Mesothelial cell of epicardium (in vitro differentiated cells): ENCODE measurements at regions not wholly inside any gene's neighbourhood (a gene's known extent, or its start where the extent isn't known, plus 50 kb on each side); places are given as distances from the start of the nearest gene placed in this dataset.
A peak's percentile ranks its signal among the peaks of the same experiment; 100 is the strongest.

Experiments used
- DNase-seq, 2 experiments: peaks; one replicate each; pipeline ENCODE4 v3.0.0; 2021; ENCODE audit warnings: low spot score in 2 of 2; ENCODE audit not compliant: unreplicated experiment in 2 of 2
- H3K27ac Mint-ChIP-seq: 2 replicates; pipeline ENCODE4 v1.8.0; 2021; ENCODE audit warnings: mixed read lengths
- H3K27me3 Mint-ChIP-seq: 2 replicates; pipeline ENCODE4 v1.8.0; 2021; ENCODE audit warnings: low read depth, mixed read lengths
- H3K36me3 Mint-ChIP-seq: 2 replicates; pipeline ENCODE4 v1.8.0; 2021; ENCODE audit warnings: mixed read lengths
- H3K4me1 Mint-ChIP-seq: 2 replicates; pipeline ENCODE4 v1.8.0; 2021; ENCODE audit warnings: mixed read lengths
- H3K4me3 Mint-ChIP-seq: 2 replicates; pipeline ENCODE4 v1.8.0; 2021; ENCODE audit warnings: mild to moderate bottlenecking, moderate library complexity, mixed read lengths
- H3K9me3 Mint-ChIP-seq: 2 replicates; pipeline ENCODE4 v1.8.0; 2021; ENCODE audit warnings: mixed read lengths
- CTCF ChIP-seq: fragments of 200-600 bp; sonication (generic); IDR thresholded peaks from one replicate; pipeline ENCODE4 v1.5.0; 2021; ENCODE audit warnings: antibody characterized with exemption; ENCODE audit not compliant: unreplicated experiment

- Mint-ChIP-seq H3K9me3 (peaks cover 4% of the 10 kb centered on the region), H3K4me1 (peaks cover 12% of the 10 kb centered on the region), H3K27ac (no peak overlapping the region), H3K36me3 (no peaks in the 10 kb centered on the region), H3K27me3 (no peaks in the 10 kb centered on the region), H3K4me3 (no peak overlapping the region)
- no peak for DNase-seq
- TF ChIP-seq CTCF: no peak
These were observed 879.7 kb upstream of the GJE1 start for GRCh38 chr6:141252828-141253608.

- H3K9me3 Mint-ChIP-seq: peaks cover under 1% of the 10 kb centered on the region
- H3K4me1 Mint-ChIP-seq: peaks cover 12% of the 10 kb centered on the region
- no peak for DNase-seq
- H3K27me3 Mint-ChIP-seq: no peaks in the 10 kb centered on the region
- H3K27ac Mint-ChIP-seq: peak overlapping the region; percentile 22
- no peak overlapping the region for H3K4me3 Mint-ChIP-seq
- no peaks in the 10 kb centered on the region for H3K36me3 Mint-ChIP-seq
- TF ChIP-seq CTCF: no peak
These were observed 881.4 kb upstream of the GJE1 start for GRCh38 chr6:141251286-141251685.

GRCh38 chr6:141248021-141248799 is 884.5 kb upstream of the GJE1 start:
- no peak overlapping the region for H3K4me3 Mint-ChIP-seq
- H3K27me3 Mint-ChIP-seq: no peaks in the 10 kb centered on the region
- H3K36me3 Mint-ChIP-seq: no peaks in the 10 kb centered on the region
- no peak for DNase-seq
- peaks cover 16% of the 10 kb centered on the region for H3K4me1 Mint-ChIP-seq
- no peak for TF ChIP-seq CTCF
- no peak overlapping the region for H3K27ac Mint-ChIP-seq
- no peaks in the 10 kb centered on the region for H3K9me3 Mint-ChIP-seq

- Mint-ChIP-seq H3K4me3 (no peak overlapping the region), H3K27me3 (no peaks in the 10 kb centered on the region), H3K27ac (no peak overlapping the region), H3K9me3 (no peaks in the 10 kb centered on the region), H3K4me1 (peaks cover 10% of the 10 kb centered on the region), H3K36me3 (no peaks in the 10 kb centered on the region)
- DNase-seq: no peak
- TF ChIP-seq CTCF: no peak
These were observed 888.4 kb upstream of the GJE1 start for GRCh38 chr6:141244366-141244765.

GRCh38 chr6:141242957-141243356 is 889.8 kb upstream of the GJE1 start:
- Mint-ChIP-seq H3K36me3 (no peaks in the 10 kb centered on the region), H3K27me3 (no peaks in the 10 kb centered on the region), H3K4me3 (no peak overlapping the region), H3K4me1 (peaks cover 6% of the 10 kb centered on the region), H3K9me3 (no peaks in the 10 kb centered on the region), H3K27ac (no peak overlapping the region)
- TF ChIP-seq CTCF: no peak
- no peak for DNase-seq
